ENCODE measurements at regions not wholly inside any gene's neighbourhood (a gene's known extent, or its start where the extent isn't known, plus 50 kb on each side); places are given as distances from the start of the nearest gene placed in this dataset.

DNA sequence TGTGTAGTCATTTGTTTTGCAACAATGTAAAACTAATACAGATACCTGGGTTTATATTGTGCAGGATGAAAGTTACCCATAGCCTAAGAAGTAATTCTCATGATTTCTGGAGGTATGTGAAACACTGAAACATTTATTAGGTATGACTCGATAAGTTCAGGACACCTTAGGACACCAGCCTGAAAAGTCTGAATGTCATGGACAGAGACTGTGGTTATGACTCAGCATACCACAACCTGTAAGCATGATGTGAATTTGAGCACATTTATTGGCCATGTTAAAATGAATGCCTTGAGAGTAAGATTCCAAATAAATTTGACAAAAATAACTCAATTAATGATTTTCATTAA, 1471.7 kb upstream of the B3GALT2 start:
- TF ChIP-seq RNF2 (IDR thresholded peaks at IDR 0.05; ENCODE audit: borderline replicate concordance, low read depth) (no peak), MAFK (IDR thresholded peaks at IDR 0.05; ENCODE audit: partially characterized antibody) (no peak), CHD2 (IDR thresholded peaks at IDR 0.05; ENCODE audit: low read length, partially characterized antibody) (no peak), EP300 (IDR thresholded peaks at IDR 0.05) (no peak), GATA3 (IDR thresholded peaks at IDR 0.05; ENCODE audit: borderline replicate concordance) (no peak), CEBPB (IDR thresholded peaks at IDR 0.05) (no peak), ELK1 (IDR thresholded peaks at IDR 0.05; ENCODE audit: low read depth, low read length) (no peak), CBX2 (IDR thresholded peaks at IDR 0.05; ENCODE audit: borderline replicate concordance, low read depth) (no peak), NPAS2 (CRISPR knock-in tag; IDR thresholded peaks at IDR 0.05; ENCODE audit: borderline replicate concordance) (no peak), NR3C1 (IDR thresholded peaks at IDR 0.05) (no peak), POLR2AphosphoS2 (conservative IDR thresholded peaks at IDR 0.05; ENCODE audit: low read length) (no peak), EHF (CRISPR knock-in tag; IDR thresholded peaks at IDR 0.05) (no peak), ZFP36 (IDR thresholded peaks at IDR 0.05; ENCODE audit: borderline replicate concordance, partially characterized antibody) (no peak)
- TF ChIP-seq, protein P1, sequence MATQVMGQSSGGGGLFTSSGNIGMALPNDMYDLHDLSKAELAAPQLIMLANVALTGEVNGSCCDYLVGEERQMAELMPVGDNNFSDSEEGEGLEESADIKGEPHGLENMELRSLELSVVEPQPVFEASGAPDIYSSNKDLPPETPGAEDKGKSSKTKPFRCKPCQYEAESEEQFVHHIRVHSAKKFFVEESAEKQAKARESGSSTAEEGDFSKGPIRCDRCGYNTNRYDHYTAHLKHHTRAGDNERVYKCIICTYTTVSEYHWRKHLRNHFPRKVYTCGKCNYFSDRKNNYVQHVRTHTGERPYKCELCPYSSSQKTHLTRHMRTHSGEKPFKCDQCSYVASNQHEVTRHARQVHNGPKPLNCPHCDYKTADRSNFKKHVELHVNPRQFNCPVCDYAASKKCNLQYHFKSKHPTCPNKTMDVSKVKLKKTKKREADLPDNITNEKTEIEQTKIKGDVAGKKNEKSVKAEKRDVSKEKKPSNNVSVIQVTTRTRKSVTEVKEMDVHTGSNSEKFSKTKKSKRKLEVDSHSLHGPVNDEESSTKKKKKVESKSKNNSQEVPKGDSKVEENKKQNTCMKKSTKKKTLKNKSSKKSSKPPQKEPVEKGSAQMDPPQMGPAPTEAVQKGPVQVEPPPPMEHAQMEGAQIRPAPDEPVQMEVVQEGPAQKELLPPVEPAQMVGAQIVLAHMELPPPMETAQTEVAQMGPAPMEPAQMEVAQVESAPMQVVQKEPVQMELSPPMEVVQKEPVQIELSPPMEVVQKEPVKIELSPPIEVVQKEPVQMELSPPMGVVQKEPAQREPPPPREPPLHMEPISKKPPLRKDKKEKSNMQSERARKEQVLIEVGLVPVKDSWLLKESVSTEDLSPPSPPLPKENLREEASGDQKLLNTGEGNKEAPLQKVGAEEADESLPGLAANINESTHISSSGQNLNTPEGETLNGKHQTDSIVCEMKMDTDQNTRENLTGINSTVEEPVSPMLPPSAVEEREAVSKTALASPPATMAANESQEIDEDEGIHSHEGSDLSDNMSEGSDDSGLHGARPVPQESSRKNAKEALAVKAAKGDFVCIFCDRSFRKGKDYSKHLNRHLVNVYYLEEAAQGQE (IDR thresholded peaks at IDR 0.05): no peak
- ATAC-seq (no peak), DNase-seq (ENCODE audit: low read depth in 1 of 2, low spot score in 1 of 2) (peak in 1 of 2 experiments; percentile 21), FAIRE-seq (no peak)
- Histone ChIP-seq H3K27ac (no peak overlapping the region), H3K9me3 (no peaks in the 10 kb centered on the region), H3K4me1 (no peaks in the 10 kb centered on the region), H3K4me2 (peak overlapping the region; percentile 30; the same call in 1 of the 3 replicates), H3K4me3 (no peak overlapping the region)
- CTCF ChIA-PET: no interaction called here
- POLR2A ChIA-PET: interaction anchor here (0.6 kb wide), 1 partner anchor 15 kb away, joined by 3 read pairs; no protein-coding TSS in a partner anchor
- 12% methylated on average over 1 of the region's 1 CpG for WGBS (ENCODE audit: missing lambda C conversion rate)

DNA sequence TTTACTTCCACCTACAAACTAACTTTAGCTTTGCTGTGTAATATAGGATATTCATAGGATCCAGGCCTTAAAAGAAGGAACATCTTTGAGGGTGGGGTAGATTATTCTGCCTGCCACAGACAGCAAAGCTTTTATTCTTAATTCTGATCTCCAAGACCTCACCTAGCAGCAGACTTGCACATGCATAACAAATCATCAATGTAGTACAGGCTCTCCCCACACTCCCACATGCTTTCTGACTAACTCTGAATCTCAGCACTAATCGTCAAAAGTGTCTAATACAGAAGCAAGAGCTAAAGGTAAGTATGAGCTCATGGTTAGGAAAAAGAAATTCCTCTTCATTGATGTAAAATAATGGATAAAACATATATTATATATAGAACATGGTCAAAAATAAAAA, 1468.5 kb upstream of the B3GALT2 start:
- ChIA-PET CTCF (no interaction called here), POLR2A (no interaction called here)
- H3K9me3 ChIP-seq: no peaks in the 10 kb centered on the region
- H3K4me1 ChIP-seq: no peaks in the 10 kb centered on the region
- TF ChIP-seq, protein P2, sequence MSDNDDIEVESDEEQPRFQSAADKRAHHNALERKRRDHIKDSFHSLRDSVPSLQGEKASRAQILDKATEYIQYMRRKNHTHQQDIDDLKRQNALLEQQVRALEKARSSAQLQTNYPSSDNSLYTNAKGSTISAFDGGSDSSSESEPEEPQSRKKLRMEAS (IDR thresholded peaks at IDR 0.05): no peak
- TF ChIP-seq CHD4 (IDR thresholded peaks at IDR 0.05; ENCODE audit: borderline replicate concordance) (no peak), BCL3 (IDR thresholded peaks at IDR 0.05) (no peak)
- 19% methylated on average over 1 of the region's 1 CpG for WGBS (ENCODE audit: missing lambda C conversion rate)
- DNase-seq (ENCODE audit: low read depth in 1 of 2, low spot score in 1 of 2) (no peak), ATAC-seq (no peak), FAIRE-seq (no peak)
- H3K27ac ChIP-seq: no peak overlapping the region
- H3K4me3 ChIP-seq: no peak overlapping the region
- H3K4me2 ChIP-seq: no peak overlapping the region

- POLR2A ChIA-PET: no interaction called here
- WGBS (ENCODE audit: missing lambda C conversion rate): 42% methylated on average over 1 of the region's 1 CpG
- FAIRE-seq: no peak
- TF ChIP-seq TFCP2L1 (CRISPR knock-in tag; IDR thresholded peaks at IDR 0.05): no peak
- TF ChIP-seq HOXB13 (CRISPR knock-in tag; IDR thresholded peaks at IDR 0.05; ENCODE audit: low read depth): no peak
- TF ChIP-seq, protein P3, sequence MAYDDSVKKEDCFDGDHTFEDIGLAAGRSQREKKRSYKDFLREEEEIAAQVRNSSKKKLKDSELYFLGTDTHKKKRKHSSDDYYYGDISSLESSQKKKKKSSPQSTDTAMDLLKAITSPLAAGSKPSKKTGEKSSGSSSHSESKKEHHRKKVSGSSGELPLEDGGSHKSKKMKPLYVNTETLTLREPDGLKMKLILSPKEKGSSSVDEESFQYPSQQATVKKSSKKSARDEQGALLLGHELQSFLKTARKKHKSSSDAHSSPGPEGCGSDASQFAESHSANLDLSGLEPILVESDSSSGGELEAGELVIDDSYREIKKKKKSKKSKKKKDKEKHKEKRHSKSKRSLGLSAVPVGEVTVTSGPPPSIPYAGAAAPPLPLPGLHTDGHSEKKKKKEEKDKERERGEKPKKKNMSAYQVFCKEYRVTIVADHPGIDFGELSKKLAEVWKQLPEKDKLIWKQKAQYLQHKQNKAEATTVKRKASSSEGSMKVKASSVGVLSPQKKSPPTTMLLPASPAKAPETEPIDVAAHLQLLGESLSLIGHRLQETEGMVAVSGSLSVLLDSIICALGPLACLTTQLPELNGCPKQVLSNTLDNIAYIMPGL (CRISPR knock-in tag; IDR thresholded peaks at IDR 0.05; ENCODE audit: borderline replicate concordance): no peak
- TF ChIP-seq BHLHE40 (IDR thresholded peaks at IDR 0.05; ENCODE audit: low read depth, low read length): no peak
- TF ChIP-seq EHMT2 (IDR thresholded peaks at IDR 0.05; ENCODE audit: low read depth): no peak
- no peak for TF ChIP-seq E2F6 (IDR thresholded peaks at IDR 0.05; ENCODE audit: borderline replicate concordance, low read depth)
- no peak for TF ChIP-seq MAZ (IDR thresholded peaks at IDR 0.05; ENCODE audit: borderline replicate concordance, low read depth, low read length)
- TF ChIP-seq TP53 (CRISPR knock-in tag; IDR thresholded peaks at IDR 0.05): no peak
- no peak for TF ChIP-seq RCOR1 (IDR thresholded peaks at IDR 0.05; ENCODE audit: low read depth, low read length)
- no peak for TF ChIP-seq NPAS2 (CRISPR knock-in tag; IDR thresholded peaks at IDR 0.05; ENCODE audit: borderline replicate concordance)
Observed at GRCh38 chr1:194653385-194653784, 1467.0 kb upstream of the B3GALT2 start.

More at GRCh38 chr1:194653385-194653784, 1467.0 kb upstream of the B3GALT2 start:
- ATAC-seq: no peak
- no peak overlapping the region for H3K27ac ChIP-seq
- H3K4me2 ChIP-seq: no peak overlapping the region
- H3K4me3 ChIP-seq: no peak overlapping the region
- no peaks in the 10 kb centered on the region for H3K9me3 ChIP-seq
- DNase-seq (ENCODE audit: low read depth in 1 of 2, low spot score in 1 of 2): no peak
- CTCF ChIA-PET: no interaction called here
- no peaks in the 10 kb centered on the region for H3K4me1 ChIP-seq

All from A549 (cell line).